GM12878 (cell line): ENCODE measurements at regions not wholly inside any gene's neighbourhood (a gene's known extent, or its start where the extent isn't known, plus 50 kb on each side); places are given as distances from the start of the nearest gene placed in this dataset.

ENCODE experiments used
- ATAC-seq: fragments of 200-7000 bp; cut with Tn5 transposase; 3 replicates; pipeline ENCODE4 v1.9.1; 2020; ENCODE audit warnings: mild to moderate bottlenecking, moderate library complexity
- BruUV-seq: library from RNA; stranded (reverse); fragments of 400-500 nt; replicated peaks from 2 replicates; lab custom pipeline; 2021; lab: Mats Ljungman, UMichigan
- CTCF ChIA-PET: fragments of 300-600 bp; sonication (Branson Sonifier 250); formaldehyde crosslinking; extraction: SDS; loops from one replicate; lab custom pipeline; 2021; ENCODE audit warnings: inconsistent platforms; lab: Yijun Ruan, JAX
- POLR2A ChIA-PET: fragments of 350-600 bp; formaldehyde crosslinking; extraction: SDS; loops from one replicate; lab custom pipeline; 2021; ENCODE audit warnings: inconsistent platforms; lab: Charles Lee
- RAD21 ChIA-PET: fragments of 300-600 bp; sonication (Branson Sonifier 250); formaldehyde crosslinking; loops from one replicate; lab custom pipeline; 2023; ENCODE audit warnings: antibody characterized with exemption; ENCODE audit not compliant: unreplicated experiment; lab: Charles Lee
- SMC1A ChIA-PET: fragments of 300-600 bp; sonication (Branson Sonifier 250); formaldehyde crosslinking; loops from one replicate; lab custom pipeline; 2023; ENCODE audit not compliant: unreplicated experiment, uncharacterized antibody; lab: Charles Lee
- DNase-seq: peaks from one replicate; pipeline ENCODE4 v3.0.0-alpha.2; 2011; ENCODE audit warnings: low read depth, low spot score
- FAIRE-seq: peaks from 3 replicates; lab custom pipeline; 2011; peaks lifted over from hg19 to GRCh38; lab: Jason Lieb, UNC
- H2AFZ ChIP-seq: 2 replicates; pipeline ENCODE4 v1.6.0; 2011; ENCODE audit warnings: low read depth, low read length, control low read depth; ENCODE audit not compliant: control insufficient read depth
- H3K27ac ChIP-seq: 2 replicates; pipeline ENCODE4 v1.5.1; 2011; ENCODE audit warnings: control low read depth; ENCODE audit not compliant: control insufficient read depth, insufficient read depth
- H3K27me3 ChIP-seq, 2 experiments: replicated peaks in 1 of 2; 2 replicates each; pipeline versions ENCODE4 v1.6.0 to v1.6.1; 2011; ENCODE audit warnings: low read length in 1 of 2; ENCODE audit not compliant: control insufficient read depth in 2 of 2, insufficient read depth in 2 of 2
- H3K36me3 ChIP-seq, 2 experiments: 2 replicates each; pipeline ENCODE4 v1.5.1; 2011; ENCODE audit warnings: low read length in 1 of 2; ENCODE audit not compliant: control insufficient read depth in 2 of 2, insufficient read depth in 2 of 2
- H3K4me1 ChIP-seq: 2 replicates; pipeline ENCODE4 v1.6.1; 2011; ENCODE audit warnings: mild to moderate bottlenecking, low read length, moderate library complexity, mixed read lengths; ENCODE audit not compliant: control insufficient read depth, insufficient read depth
- H3K4me2 ChIP-seq: 2 replicates; pipeline ENCODE4 v1.6.0; 2011; ENCODE audit warnings: control low read depth; ENCODE audit not compliant: control insufficient read depth, insufficient read depth
- H3K4me3 ChIP-seq: fragments of 200-600 bp; sonication (generic); 2 replicates; pipeline ENCODE4 v1.5.1; 2016
- H3K79me2 ChIP-seq: 2 replicates; pipeline ENCODE4 v1.6.0; 2011; ENCODE audit warnings: low read length; ENCODE audit not compliant: control insufficient read depth, insufficient read depth
- H3K9ac ChIP-seq: 2 replicates; pipeline ENCODE4 v1.8.0; 2011; ENCODE audit warnings: low read length, control low read depth, mixed read lengths; ENCODE audit not compliant: control insufficient read depth, insufficient read depth
- H3K9me3 ChIP-seq: replicated peaks from 3 replicates; pipeline ENCODE4 v1.5.1; 2011; ENCODE audit warnings: mild to moderate bottlenecking, low read length; ENCODE audit not compliant: control insufficient read depth, insufficient read depth
- H4K20me1 ChIP-seq: 2 replicates; pipeline ENCODE4 v1.6.0; 2011; ENCODE audit not compliant: control insufficient read depth, insufficient read depth
- BMI1 ChIP-seq: fragments of 450-650 bp; IDR thresholded peaks from 2 replicates; pipeline ENCODE4 v1.6.1; 2016; ENCODE audit warnings: mild to moderate bottlenecking, moderate library complexity, borderline replicate concordance
- CBFB ChIP-seq: IDR thresholded peaks from 2 replicates; pipeline ENCODE4 v1.6.1; 2016; ENCODE audit warnings: antibody characterized with exemption, low read depth
- EGR1 ChIP-seq, 2 experiments: IDR thresholded peaks; 1 replicate in 1 of 2; 2 replicates in 1 of 2; pipeline ENCODE4 v1.6.1; 2011 to 2012; ENCODE audit warnings: low read depth in 2 of 2, low read length in 2 of 2, borderline replicate concordance in 1 of 2, mild to moderate bottlenecking in 1 of 2, moderate library complexity in 1 of 2
- EP300 ChIP-seq, 2 experiments: fragments of 150-350 bp in 1 of 2; IDR thresholded peaks; 2 replicates each; pipeline ENCODE4 v1.6.1; 2011 to 2012; ENCODE audit warnings: low read depth in 2 of 2, low read length in 2 of 2, borderline replicate concordance in 1 of 2, improper control_type of control experiment in 1 of 2, inconsistent platforms in 1 of 2; ENCODE audit not compliant: control insufficient read depth in 1 of 2
- IKZF1 ChIP-seq: fragments of 450-650 bp; conservative IDR thresholded peaks from 2 replicates; pipeline ENCODE4 v1.6.1; 2017; ENCODE audit warnings: antibody characterized with exemption, mild to moderate bottlenecking
- IKZF2 ChIP-seq, 2 experiments: fragments of 450-650 bp; IDR thresholded peaks; 2 replicates each; pipeline ENCODE4 v1.6.1; 2017; ENCODE audit warnings: mild to moderate bottlenecking in 2 of 2, moderate library complexity in 2 of 2
- RBBP5 ChIP-seq: fragments of 200-600 bp; sonication (generic); conservative IDR thresholded peaks from 2 replicates; pipeline ENCODE4 v1.6.1; 2016
- RUNX3 ChIP-seq: IDR thresholded peaks from 2 replicates; pipeline ENCODE4 v1.6.1; 2012; ENCODE audit warnings: low read length, inconsistent platforms
- SMC3 ChIP-seq: IDR thresholded peaks from 2 replicates; pipeline ENCODE4 v1.6.1; 2011; ENCODE audit warnings: low read length, improper control_type of control experiment, borderline replicate concordance
- WGBS: methylation state at CpG from one replicate; pipeline ENCODE4 v1.1.6; 2016; ENCODE audit warnings: low lambda C conversion rate; ENCODE audit not compliant: insufficient replicate concordance, insufficient coverage; ENCODE audit errors: missing lambda C conversion rate; 5-methylcytosine and 5-hydroxymethylcytosine counted together
- in situ Hi-C: fragments of 300-500 bp; cut with MboI; formaldehyde crosslinking; loops from 9 replicates; pipeline ENCODE4 v1.14.3; 2018; ENCODE audit warnings: mixed read lengths
- intact Hi-C: fragments of 100-400 bp; cut with micrococcal nuclease; formaldehyde crosslinking; loops from one replicate; pipeline ENCODE4 v1.14.2; 2022; ENCODE audit not compliant: unreplicated experiment
- TF ChIP-seq, protein P1 (sequence below): fragments of 450-650 bp; IDR thresholded peaks from 2 replicates; pipeline ENCODE4 v1.6.1; 2017; ENCODE audit warnings: mild to moderate bottlenecking, low read depth, inconsistent platforms; ENCODE audit not compliant: poor library complexity, severe bottlenecking
- TF ChIP-seq, protein P2 (sequence below): fragments of 450-650 bp; IDR thresholded peaks from 2 replicates; pipeline ENCODE4 v1.6.1; 2017; ENCODE audit warnings: mild to moderate bottlenecking
- TF ChIP-seq, protein P3 (sequence below): IDR thresholded peaks from 2 replicates; pipeline ENCODE4 v1.6.1; 2011; ENCODE audit warnings: low read depth, mild to moderate bottlenecking, low read length, moderate library complexity, borderline replicate concordance; ENCODE audit errors: extremely low read depth
- TF ChIP-seq, protein P4 (sequence below): IDR thresholded peaks from 2 replicates; pipeline ENCODE4 v1.6.1; 2012; ENCODE audit warnings: low read depth, low read length, improper control_type of control experiment
- TF ChIP-seq, protein P5 (sequence below): fragments of 450-650 bp; IDR thresholded peaks from 2 replicates; pipeline ENCODE4 v1.6.1; 2017; ENCODE audit warnings: borderline replicate concordance

DNA sequence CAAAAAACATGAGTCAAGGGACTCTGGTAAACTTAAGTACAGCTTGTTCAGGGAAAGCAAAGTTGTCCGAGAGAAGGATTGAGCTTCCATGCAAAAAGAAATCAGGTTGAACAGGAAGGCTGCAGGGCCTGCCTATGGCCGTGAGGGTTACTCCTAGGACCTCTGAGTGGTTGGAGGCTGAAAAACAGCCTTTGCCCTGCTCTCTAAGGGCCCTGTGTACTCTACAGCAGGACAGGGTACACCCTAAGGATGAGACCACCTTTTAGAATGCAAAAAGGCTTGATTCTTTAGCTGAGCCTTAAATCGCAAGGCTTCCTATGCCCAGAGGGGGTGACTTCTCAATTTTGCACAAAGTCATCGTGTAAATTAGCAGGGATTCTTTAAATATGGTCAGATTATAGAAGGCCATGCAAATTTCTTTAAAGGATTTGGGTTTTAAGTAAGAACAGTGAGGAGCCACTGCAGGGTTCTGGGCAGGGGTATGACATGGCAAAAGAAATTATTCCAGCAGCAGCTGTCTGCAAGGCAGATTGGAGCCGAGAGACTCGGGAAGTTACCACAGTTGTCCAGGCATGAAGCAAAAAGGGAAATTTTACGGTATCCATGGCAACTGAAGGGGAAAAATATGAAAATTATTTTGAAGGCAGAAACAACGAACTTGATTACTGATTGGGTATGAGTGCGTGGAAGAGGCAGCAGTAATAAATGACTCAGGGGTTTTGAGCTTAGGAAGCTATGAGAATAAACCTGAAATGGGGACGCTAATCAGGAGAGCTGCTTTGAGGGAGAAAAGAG lies 91.8 kb downstream of the FAM76B start:
- Histone ChIP-seq H3K36me3 (no peaks in the 10 kb centered on the region), H3K79me2 (no peaks in the 10 kb centered on the region), H3K4me2 (no peak overlapping the region), H3K4me3 (no peak overlapping the region), H3K9me3 (peaks cover 3% of the 10 kb centered on the region; the same call in 2 of the 3 replicates), H4K20me1 (no peaks in the 10 kb centered on the region), H3K4me1 (peaks cover 18% of the 10 kb centered on the region), H3K9ac (no peak overlapping the region), H3K27ac (no peak overlapping the region), H2AFZ (no peak overlapping the region), H3K27me3 (no peaks in the 10 kb centered on the region)
- in situ Hi-C loops (no loop called here), intact Hi-C loops (no loop called here)
- ChIA-PET RAD21 (interaction anchor here (0.9 to 7.9 kb wide), 10 partner anchors 8 to 544 kb away, joined by 3 to 114 read pairs (median 7); partner anchors contain the start of gene SESN3), CTCF (interaction anchor here (1.0 to 2.9 kb wide), 9 partner anchors 11 to 545 kb away, joined by 3 to 11 read pairs (median 5); no protein-coding TSS in a partner anchor), POLR2A (interaction anchor here (0.5 to 2.5 kb wide), 6 partner anchors 14 to 141 kb away, joined by 3 to 10 read pairs (median 3); no protein-coding TSS in a partner anchor), SMC1A (interaction anchor here (0.6 to 20.2 kb wide), 12 partner anchors 8 to 542 kb away, joined by 3 to 474 read pairs (median 6); partner anchors contain the start of gene SESN3)
- TF ChIP-seq IKZF1 (0 out of 2 replicates have a peak, but pooled peaks have one; percentile 39), CBFB (no peak), RUNX3 (peak; percentile 20; the same call in 1 of the 2 replicates), RBBP5 (no peak), SMC3 (no peak), IKZF2 (IDR thresholded peaks at IDR 0.05) (peak in 1 of 2 experiments; percentile 13; a peak in 1 of 4 replicates), EP300 (IDR thresholded peaks at IDR 0.05; ENCODE audit: borderline replicate concordance in 1 of 2, control insufficient read depth in 1 of 2, low read depth in 2 of 2, low read length in 2 of 2) (no peak), BMI1 (peak; percentile 93), EGR1 (IDR thresholded peaks at IDR 0.05; ENCODE audit: borderline replicate concordance in 1 of 2, low read depth in 2 of 2, low read length in 2 of 2) (no peak)
- TF ChIP-seq, protein P1, sequence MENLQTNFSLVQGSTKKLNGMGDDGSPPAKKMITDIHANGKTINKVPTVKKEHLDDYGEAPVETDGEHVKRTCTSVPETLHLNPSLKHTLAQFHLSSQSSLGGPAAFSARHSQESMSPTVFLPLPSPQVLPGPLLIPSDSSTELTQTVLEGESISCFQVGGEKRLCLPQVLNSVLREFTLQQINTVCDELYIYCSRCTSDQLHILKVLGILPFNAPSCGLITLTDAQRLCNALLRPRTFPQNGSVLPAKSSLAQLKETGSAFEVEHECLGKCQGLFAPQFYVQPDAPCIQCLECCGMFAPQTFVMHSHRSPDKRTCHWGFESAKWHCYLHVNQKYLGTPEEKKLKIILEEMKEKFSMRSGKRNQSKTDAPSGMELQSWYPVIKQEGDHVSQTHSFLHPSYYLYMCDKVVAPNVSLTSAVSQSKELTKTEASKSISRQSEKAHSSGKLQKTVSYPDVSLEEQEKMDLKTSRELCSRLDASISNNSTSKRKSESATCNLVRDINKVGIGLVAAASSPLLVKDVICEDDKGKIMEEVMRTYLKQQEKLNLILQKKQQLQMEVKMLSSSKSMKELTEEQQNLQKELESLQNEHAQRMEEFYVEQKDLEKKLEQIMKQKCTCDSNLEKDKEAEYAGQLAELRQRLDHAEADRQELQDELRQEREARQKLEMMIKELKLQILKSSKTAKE, result no peak
- TF ChIP-seq, protein P2, sequence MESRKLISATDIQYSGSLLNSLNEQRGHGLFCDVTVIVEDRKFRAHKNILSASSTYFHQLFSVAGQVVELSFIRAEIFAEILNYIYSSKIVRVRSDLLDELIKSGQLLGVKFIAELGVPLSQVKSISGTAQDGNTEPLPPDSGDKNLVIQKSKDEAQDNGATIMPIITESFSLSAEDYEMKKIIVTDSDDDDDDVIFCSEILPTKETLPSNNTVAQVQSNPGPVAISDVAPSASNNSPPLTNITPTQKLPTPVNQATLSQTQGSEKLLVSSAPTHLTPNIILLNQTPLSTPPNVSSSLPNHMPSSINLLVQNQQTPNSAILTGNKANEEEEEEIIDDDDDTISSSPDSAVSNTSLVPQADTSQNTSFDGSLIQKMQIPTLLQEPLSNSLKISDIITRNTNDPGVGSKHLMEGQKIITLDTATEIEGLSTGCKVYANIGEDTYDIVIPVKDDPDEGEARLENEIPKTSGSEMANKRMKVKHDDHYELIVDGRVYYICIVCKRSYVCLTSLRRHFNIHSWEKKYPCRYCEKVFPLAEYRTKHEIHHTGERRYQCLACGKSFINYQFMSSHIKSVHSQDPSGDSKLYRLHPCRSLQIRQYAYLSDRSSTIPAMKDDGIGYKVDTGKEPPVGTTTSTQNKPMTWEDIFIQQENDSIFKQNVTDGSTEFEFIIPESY, result no peak
- TF ChIP-seq, protein P3, sequence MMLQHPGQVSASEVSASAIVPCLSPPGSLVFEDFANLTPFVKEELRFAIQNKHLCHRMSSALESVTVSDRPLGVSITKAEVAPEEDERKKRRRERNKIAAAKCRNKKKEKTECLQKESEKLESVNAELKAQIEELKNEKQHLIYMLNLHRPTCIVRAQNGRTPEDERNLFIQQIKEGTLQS, result no peak
- TF ChIP-seq, protein P4, sequence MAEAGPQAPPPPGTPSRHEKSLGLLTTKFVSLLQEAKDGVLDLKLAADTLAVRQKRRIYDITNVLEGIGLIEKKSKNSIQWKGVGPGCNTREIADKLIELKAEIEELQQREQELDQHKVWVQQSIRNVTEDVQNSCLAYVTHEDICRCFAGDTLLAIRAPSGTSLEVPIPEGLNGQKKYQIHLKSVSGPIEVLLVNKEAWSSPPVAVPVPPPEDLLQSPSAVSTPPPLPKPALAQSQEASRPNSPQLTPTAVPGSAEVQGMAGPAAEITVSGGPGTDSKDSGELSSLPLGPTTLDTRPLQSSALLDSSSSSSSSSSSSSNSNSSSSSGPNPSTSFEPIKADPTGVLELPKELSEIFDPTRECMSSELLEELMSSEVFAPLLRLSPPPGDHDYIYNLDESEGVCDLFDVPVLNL, result no peak
- TF ChIP-seq, protein P5, sequence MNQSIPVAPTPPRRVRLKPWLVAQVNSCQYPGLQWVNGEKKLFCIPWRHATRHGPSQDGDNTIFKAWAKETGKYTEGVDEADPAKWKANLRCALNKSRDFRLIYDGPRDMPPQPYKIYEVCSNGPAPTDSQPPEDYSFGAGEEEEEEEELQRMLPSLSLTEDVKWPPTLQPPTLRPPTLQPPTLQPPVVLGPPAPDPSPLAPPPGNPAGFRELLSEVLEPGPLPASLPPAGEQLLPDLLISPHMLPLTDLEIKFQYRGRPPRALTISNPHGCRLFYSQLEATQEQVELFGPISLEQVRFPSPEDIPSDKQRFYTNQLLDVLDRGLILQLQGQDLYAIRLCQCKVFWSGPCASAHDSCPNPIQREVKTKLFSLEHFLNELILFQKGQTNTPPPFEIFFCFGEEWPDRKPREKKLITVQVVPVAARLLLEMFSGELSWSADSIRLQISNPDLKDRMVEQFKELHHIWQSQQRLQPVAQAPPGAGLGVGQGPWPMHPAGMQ, result no peak
- WGBS, result 66% methylated on average over 10 of the region's 10 CpGs
- BruUV-seq, result no TSS peak
- FAIRE-seq (no peak), ATAC-seq (peak; percentile 48), DNase-seq (no peak)
